ENCODE measurements at regions not wholly inside any gene's neighbourhood (a gene's known extent, or its start where the extent isn't known, plus 50 kb on each side); places are given as distances from the start of the nearest gene placed in this dataset.

DNA sequence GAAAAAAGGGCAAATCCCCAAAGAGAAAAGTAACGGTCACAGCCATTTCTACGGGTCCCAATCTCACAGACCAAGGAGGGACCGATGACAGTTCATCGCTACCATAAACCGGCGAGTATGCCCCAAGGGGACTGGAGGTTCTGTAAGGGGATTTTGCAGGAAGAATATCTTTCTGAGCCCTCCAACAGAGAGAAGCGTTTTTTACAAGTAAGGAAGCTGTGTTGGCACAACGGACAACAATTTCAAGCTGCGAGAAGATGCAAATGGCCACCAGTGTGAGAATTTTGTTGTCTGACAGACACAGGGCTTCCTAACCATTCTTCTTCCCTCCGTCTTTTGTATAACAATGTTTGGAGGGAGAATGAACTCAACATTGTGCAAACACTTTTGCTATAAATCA lies 1043.1 kb downstream of the ADGRL2 start:
- no peak for DNase-seq (ENCODE audit: low read depth, low spot score)
- no peaks in the 10 kb centered on the region for H3K27me3 Mint-ChIP-seq (ENCODE audit: low read depth)
- H3K4me3 Mint-ChIP-seq: no peak overlapping the region
- H3K27ac Mint-ChIP-seq (ENCODE audit: unreplicated experiment): peak overlapping the region; percentile 2
- H3K36me3 Mint-ChIP-seq (ENCODE audit: low read depth): no peaks in the 10 kb centered on the region
- H3K4me1 Mint-ChIP-seq: peaks cover 35% of the 10 kb centered on the region
- peaks cover 4% of the 10 kb centered on the region for H3K9me3 Mint-ChIP-seq
- TF ChIP-seq CTCF (conservative IDR thresholded peaks at IDR 0.05): no peak

- Mint-ChIP-seq H3K9me3 (peaks cover 4% of the 10 kb centered on the region), H3K27me3 (ENCODE audit: low read depth) (no peaks in the 10 kb centered on the region), H3K4me3 (no peak overlapping the region), H3K4me1 (peaks cover 28% of the 10 kb centered on the region), H3K27ac (ENCODE audit: unreplicated experiment) (no peak overlapping the region), H3K36me3 (ENCODE audit: low read depth) (no peaks in the 10 kb centered on the region)
- no peak for TF ChIP-seq CTCF (conservative IDR thresholded peaks at IDR 0.05)
- no peak for DNase-seq (ENCODE audit: low read depth, low spot score)
Measured at GRCh38 chr1:82840192-82840591, 1039.5 kb downstream of the ADGRL2 start.

DNA sequence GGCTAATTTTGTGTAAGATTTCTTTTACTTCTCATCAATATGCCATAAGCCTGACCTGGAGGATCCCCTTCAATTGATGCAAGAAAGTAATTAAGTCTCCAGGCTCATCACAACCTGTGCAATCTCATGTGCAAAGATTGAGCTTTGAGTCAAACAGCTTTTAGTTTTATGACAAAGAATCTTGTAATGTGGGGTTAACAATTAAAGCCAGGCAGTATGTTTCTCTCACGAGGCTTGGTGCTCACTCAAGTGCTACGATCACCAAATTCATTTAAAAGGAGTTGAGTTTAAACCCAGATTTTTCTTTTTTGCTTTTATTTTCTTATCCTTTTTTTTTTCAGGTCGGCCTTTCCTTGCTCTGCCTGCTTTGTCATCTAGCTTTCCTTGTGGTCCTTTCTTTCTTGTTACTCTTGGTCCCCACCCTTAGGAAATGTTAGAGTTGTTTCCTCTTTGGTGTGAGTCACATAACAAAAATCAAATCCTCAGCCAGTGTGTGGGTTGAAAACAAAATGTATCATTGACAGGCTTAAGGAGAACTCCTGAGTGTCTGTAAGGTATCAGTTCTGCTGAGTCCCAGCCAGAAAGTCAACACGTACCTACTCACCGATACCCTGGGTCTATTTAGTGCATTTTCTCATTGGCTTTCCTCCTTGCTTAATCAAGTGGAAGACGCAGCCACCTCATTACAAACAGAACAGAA lies 1037.2 kb downstream of the ADGRL2 start:
- H3K4me3 Mint-ChIP-seq: no peak overlapping the region
- H3K27me3 Mint-ChIP-seq (ENCODE audit: low read depth): no peaks in the 10 kb centered on the region
- TF ChIP-seq CTCF (conservative IDR thresholded peaks at IDR 0.05): no peak
- H3K36me3 Mint-ChIP-seq (ENCODE audit: low read depth): no peaks in the 10 kb centered on the region
- no peak for DNase-seq (ENCODE audit: low read depth, low spot score)
- peaks cover 20% of the 10 kb centered on the region for H3K4me1 Mint-ChIP-seq
- H3K9me3 Mint-ChIP-seq: peaks cover 3% of the 10 kb centered on the region
- no peak overlapping the region for H3K27ac Mint-ChIP-seq (ENCODE audit: unreplicated experiment)

DNA sequence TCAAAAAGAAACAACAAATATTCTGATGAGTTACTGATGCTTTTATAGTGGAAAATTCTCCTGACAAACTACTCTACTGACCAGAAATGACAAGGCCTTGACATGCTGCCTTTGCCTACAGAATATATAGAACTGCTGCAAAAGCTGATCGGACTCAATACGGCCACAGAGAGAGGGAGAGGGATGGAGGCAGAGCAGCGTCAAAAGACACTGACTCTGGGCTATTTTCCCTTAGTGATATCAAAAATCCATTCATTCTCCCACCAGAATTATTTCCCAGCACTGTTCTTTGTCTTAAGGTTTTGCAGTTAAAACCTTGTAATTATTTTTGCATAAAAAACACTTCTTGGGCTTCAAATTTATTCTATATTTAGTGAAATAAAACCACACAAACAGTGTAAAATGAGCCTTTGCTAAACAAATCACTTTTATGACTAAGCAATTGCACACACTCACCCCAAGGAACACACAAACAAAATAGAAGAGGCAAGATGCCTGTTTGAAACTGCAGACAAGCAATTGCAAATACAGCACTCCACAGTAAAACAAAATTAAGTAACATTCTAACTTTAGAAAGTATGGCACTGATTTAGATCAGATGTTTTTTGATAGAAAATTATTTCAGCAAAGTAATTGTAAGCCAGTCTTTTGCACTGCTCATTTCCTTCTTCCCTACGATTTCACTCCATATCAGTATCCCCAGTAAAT lies 1036.4 kb downstream of the ADGRL2 start:
- no peak for TF ChIP-seq CTCF (conservative IDR thresholded peaks at IDR 0.05)
- H3K27me3 Mint-ChIP-seq (ENCODE audit: low read depth): no peaks in the 10 kb centered on the region
- no peak overlapping the region for H3K4me3 Mint-ChIP-seq
- H3K9me3 Mint-ChIP-seq: peaks cover 3% of the 10 kb centered on the region
- peaks cover 20% of the 10 kb centered on the region for H3K4me1 Mint-ChIP-seq
- peak overlapping the region; percentile 60 for H3K27ac Mint-ChIP-seq (ENCODE audit: unreplicated experiment)
- no peak for DNase-seq (ENCODE audit: low read depth, low spot score)
- H3K36me3 Mint-ChIP-seq (ENCODE audit: low read depth): no peaks in the 10 kb centered on the region

DNA sequence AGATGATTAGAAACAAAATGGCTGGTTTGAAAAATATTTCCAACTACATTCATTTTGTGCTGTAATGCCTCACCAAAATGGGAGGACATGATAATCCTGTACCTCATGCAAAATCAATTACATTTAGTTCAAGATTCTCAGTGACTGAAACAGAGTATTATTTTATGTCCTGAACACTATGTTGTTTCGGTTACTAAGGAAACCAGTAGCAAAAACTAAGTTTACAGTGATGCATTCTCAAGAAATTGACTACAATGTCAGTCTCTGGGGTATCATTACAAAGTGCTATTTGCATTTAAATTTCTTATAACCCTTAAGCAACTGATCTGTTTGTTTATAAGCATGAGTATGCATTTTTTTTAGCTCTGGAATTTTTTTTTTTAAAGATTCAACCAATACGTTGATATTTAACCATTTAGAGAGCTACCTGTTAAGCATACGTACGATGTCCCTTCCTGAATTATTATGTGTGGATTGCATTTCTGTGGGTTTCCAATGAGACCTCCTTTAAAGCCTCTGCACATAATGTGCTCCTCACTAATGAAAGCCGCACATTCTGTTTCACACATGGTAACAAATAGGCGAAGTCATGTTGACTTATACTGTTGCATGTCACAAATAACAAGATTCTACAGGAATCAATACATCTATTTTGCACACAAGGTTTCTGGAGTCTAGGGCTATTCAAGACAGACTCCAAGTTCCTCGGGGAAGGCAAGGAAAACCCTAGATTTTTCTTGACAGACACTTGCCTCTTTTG lies 1035.7 kb downstream of the ADGRL2 start:
- H3K27ac Mint-ChIP-seq (ENCODE audit: unreplicated experiment): peak overlapping the region; percentile 60
- no peaks in the 10 kb centered on the region for H3K36me3 Mint-ChIP-seq (ENCODE audit: low read depth)
- H3K4me1 Mint-ChIP-seq: peaks cover 20% of the 10 kb centered on the region
- H3K27me3 Mint-ChIP-seq (ENCODE audit: low read depth): no peaks in the 10 kb centered on the region
- H3K4me3 Mint-ChIP-seq: no peak overlapping the region
- DNase-seq (ENCODE audit: low read depth, low spot score): no peak
- no peak for TF ChIP-seq CTCF (conservative IDR thresholded peaks at IDR 0.05)
- peaks cover 3% of the 10 kb centered on the region for H3K9me3 Mint-ChIP-seq
